GM12865 (cell line): ENCODE measurements at regions not wholly inside any gene's neighbourhood (a gene's known extent, or its start where the extent isn't known, plus 50 kb on each side); places are given as distances from the start of the nearest gene placed in this dataset.
A peak's percentile ranks its signal among the peaks of the same experiment; 100 is the strongest.

Source experiments
- DNase-seq: peaks from one replicate; pipeline ENCODE4 v3.0.0; 2010; ENCODE audit warnings: low read depth
- H3K4me3 ChIP-seq: 2 replicates; pipeline ENCODE4 v1.5.1; 2011; ENCODE audit warnings: mild to moderate bottlenecking, low read depth, low read length, control low read depth
- CTCF ChIP-seq: IDR thresholded peaks from 2 replicates; pipeline ENCODE4 v1.5.1; 2011; ENCODE audit warnings: low read length, control low read depth, low read depth, inconsistent platforms; ENCODE audit not compliant: insufficient read depth; ENCODE audit errors: missing control alignments

- no peak for DNase-seq
- no peak overlapping the region for H3K4me3 ChIP-seq
- no peak for TF ChIP-seq CTCF
Observed at GRCh38 chr5:17893026-17893635, 258.9 kb downstream of the TAF11L14 start.

GRCh38 chr5:17895288-17896033 is 261.2 kb downstream of the TAF11L14 start:
- no peak overlapping the region for H3K4me3 ChIP-seq
- DNase-seq: no peak
- TF ChIP-seq CTCF: no peak

- no peak overlapping the region for H3K4me3 ChIP-seq
- no peak for DNase-seq
- no peak for TF ChIP-seq CTCF
Observed at GRCh38 chr5:17896605-17897004, 262.3 kb downstream of the TAF11L14 start.

- no peak for DNase-seq
- no peak overlapping the region for H3K4me3 ChIP-seq
- no peak for TF ChIP-seq CTCF
Observed at GRCh38 chr5:17897776-17898175, 263.5 kb downstream of the TAF11L14 start.

- TF ChIP-seq CTCF: no peak
- DNase-seq: no peak
- no peak overlapping the region for H3K4me3 ChIP-seq
Observed at GRCh38 chr5:17898766-17899165, 264.5 kb downstream of the TAF11L14 start.

GRCh38 chr5:17907094-17907493 is 272.8 kb downstream of the TAF11L14 start:
- no peak overlapping the region for H3K4me3 ChIP-seq
- peak; percentile 38 for DNase-seq
- TF ChIP-seq CTCF: no peak
